Stimulated activated CD8-positive, alpha-beta memory T cell treated with anti-CD3 and anti-CD28 coated beads, Interleukin-15, amount 100 ng/mL, for 24 hours (primary cell): ENCODE measurements at regions not wholly inside any gene's neighbourhood (a gene's known extent, or its start where the extent isn't known, plus 50 kb on each side); places are given as distances from the start of the nearest gene placed in this dataset.
A peak's percentile ranks its signal among the peaks of the same experiment; 100 is the strongest.
"Not testable (repeated sequence)": the region's sequence is repeated elsewhere in the genome, so short reads cannot be mapped to it uniquely, and the experiment has no call there.

Experiments
- DNase-seq: peaks from one replicate; pipeline ENCODE4 v3.0.0-alpha.2; 2020; ENCODE audit warnings: low read depth

GRCh38 chr18:34942276-34942675 lies 98.9 kb upstream of the MAPRE2 start:
- no peak for DNase-seq

GRCh38 chr18:34942975-34943374 lies 98.2 kb upstream of the MAPRE2 start:
- DNase-seq = no peak

- no peak for DNase-seq
Observed at GRCh38 chr18:34943587-34943986, 97.6 kb upstream of the MAPRE2 start.

GRCh38 chr18:34947711-34948125 lies 93.5 kb upstream of the MAPRE2 start:
- DNase-seq = no peak

GRCh38 chr18:34951625-34952379 lies 89.4 kb upstream of the MAPRE2 start:
- DNase-seq = no peak

GRCh38 chr18:34953212-34953611 lies 88.0 kb upstream of the MAPRE2 start:
- no peak for DNase-seq

GRCh38 chr18:34955494-34955893 lies 85.7 kb upstream of the MAPRE2 start:
- not testable (repeated sequence) for DNase-seq

- DNase-seq = no peak
Observed at GRCh38 chr18:34956663-34957062, 84.5 kb upstream of the MAPRE2 start.

GRCh38 chr18:34957119-34957863 lies 83.9 kb upstream of the MAPRE2 start:
- no peak for DNase-seq

GRCh38 chr18:34957864-34958259 lies 83.4 kb upstream of the MAPRE2 start:
- no peak for DNase-seq

GRCh38 chr18:34959211-34959829 lies 81.9 kb upstream of the MAPRE2 start:
- DNase-seq = no peak

- no peak for DNase-seq
Observed at GRCh38 chr18:34959989-34960388, 81.2 kb upstream of the MAPRE2 start.

- DNase-seq = no peak
Observed at GRCh38 chr18:34965108-34965507, 76.1 kb upstream of the MAPRE2 start.

- no peak for DNase-seq
Observed at GRCh38 chr18:34965566-34965965, 75.6 kb upstream of the MAPRE2 start.

- no peak for DNase-seq
Observed at GRCh38 chr18:34970106-34970505, 71.1 kb upstream of the MAPRE2 start.

- DNase-seq = no peak
Observed at GRCh38 chr18:34971313-34971712, 69.9 kb upstream of the MAPRE2 start.

- DNase-seq = no peak
Observed at GRCh38 chr18:34972765-34973414, 68.3 kb upstream of the MAPRE2 start.

- DNase-seq = no peak
Observed at GRCh38 chr18:34976123-34976522, 65.1 kb upstream of the MAPRE2 start.

GRCh38 chr18:34976534-34976898 lies 64.7 kb upstream of the MAPRE2 start:
- no peak for DNase-seq

GRCh38 chr18:34976899-34977837 lies 64.0 kb upstream of the MAPRE2 start:
- DNase-seq = peak; percentile 43

GRCh38 chr18:34977838-34978532 lies 63.2 kb upstream of the MAPRE2 start:
- peak; percentile 20 for DNase-seq
